ENCODE measurements at regions not wholly inside any gene's neighbourhood (a gene's known extent, or its start where the extent isn't known, plus 50 kb on each side); places are given as distances from the start of the nearest gene placed in this dataset.

DNA sequence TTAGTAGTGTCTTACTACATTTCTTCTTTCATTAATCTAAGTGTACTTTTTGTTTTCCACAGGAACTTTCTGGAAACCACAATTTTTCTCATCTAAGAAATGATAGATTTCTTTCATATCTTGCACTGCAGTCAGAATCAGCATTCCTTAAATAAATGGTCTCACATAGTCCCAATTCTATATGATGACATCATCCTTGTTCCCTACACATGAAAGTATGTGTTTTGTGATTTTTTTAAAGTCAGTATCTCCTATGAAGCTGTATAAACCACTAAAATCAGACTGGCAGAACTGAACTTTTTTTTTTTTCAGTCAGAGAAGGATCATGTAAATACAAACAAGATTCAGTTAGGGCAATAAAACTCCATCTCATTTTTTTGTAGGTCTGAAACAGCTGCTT, 742.6 kb upstream of the CXADR start:
- H3K9me3 ChIP-seq = no peaks in the 10 kb centered on the region
- H3K27me3 Mint-ChIP-seq (ENCODE audit: insufficient read depth, unreplicated experiment) = peaks cover 14% of the 10 kb centered on the region
- ChIA-PET POLR2A (no interaction called here), CTCF (no interaction called here)
- TF ChIP-seq CTCF (IDR thresholded peaks at IDR 0.05; ENCODE audit: insufficient read depth in 1 of 2, low read depth in 1 of 2, low read length in 1 of 2, severe bottlenecking in 1 of 2, unreplicated experiment in 1 of 2) = no peak
- H3K4me1 Mint-ChIP-seq (ENCODE audit: low read depth, unreplicated experiment) = no peaks in the 10 kb centered on the region
- no peaks in the 10 kb centered on the region for H3K9me3 Mint-ChIP-seq (ENCODE audit: unreplicated experiment)
- intact Hi-C loops (cut with micrococcal nuclease; ENCODE audit: unreplicated experiment) = no loop called here
- no peak for DNase-seq
- no peaks in the 10 kb centered on the region for H3K27me3 ChIP-seq (replicated peaks; ENCODE audit: control insufficient read depth, insufficient read depth, low read length)
- H3K4me3 ChIP-seq (ENCODE audit: low read depth, low read length) = no peak overlapping the region
- BruUV-seq (replicated peaks) = no TSS peak
- H3K4me3 Mint-ChIP-seq (ENCODE audit: unreplicated experiment) = no peak overlapping the region
- no peaks in the 10 kb centered on the region for H3K4me1 ChIP-seq
- H3K36me3 ChIP-seq (ENCODE audit: control insufficient read depth, insufficient read depth, low read length) = no peaks in the 10 kb centered on the region
- no peak overlapping the region for H3K27ac Mint-ChIP-seq (ENCODE audit: unreplicated experiment)
- H3K36me3 Mint-ChIP-seq (ENCODE audit: insufficient read depth, unreplicated experiment) = no peaks in the 10 kb centered on the region

- H3K4me3 ChIP-seq (ENCODE audit: low read depth, low read length) = no peak overlapping the region
- POLR2A ChIA-PET = no interaction called here
- no peaks in the 10 kb centered on the region for H3K4me1 Mint-ChIP-seq (ENCODE audit: low read depth, unreplicated experiment)
- H3K27me3 Mint-ChIP-seq (ENCODE audit: insufficient read depth, unreplicated experiment) = peaks cover 9% of the 10 kb centered on the region
- intact Hi-C loops (cut with micrococcal nuclease; ENCODE audit: unreplicated experiment) = no loop called here
- TF ChIP-seq CTCF (IDR thresholded peaks at IDR 0.05; ENCODE audit: insufficient read depth in 1 of 2, low read depth in 1 of 2, low read length in 1 of 2, severe bottlenecking in 1 of 2, unreplicated experiment in 1 of 2) = no peak
- BruUV-seq (replicated peaks) = no TSS peak
- no peak overlapping the region for H3K4me3 Mint-ChIP-seq (ENCODE audit: unreplicated experiment)
- CTCF ChIA-PET = no interaction called here
- H3K27ac Mint-ChIP-seq (ENCODE audit: unreplicated experiment) = no peak overlapping the region
- no peaks in the 10 kb centered on the region for H3K27me3 ChIP-seq (replicated peaks; ENCODE audit: control insufficient read depth, insufficient read depth, low read length)
- no peaks in the 10 kb centered on the region for H3K36me3 Mint-ChIP-seq (ENCODE audit: insufficient read depth, unreplicated experiment)
- H3K9me3 Mint-ChIP-seq (ENCODE audit: unreplicated experiment) = no peaks in the 10 kb centered on the region
- DNase-seq = no peak
- H3K36me3 ChIP-seq (ENCODE audit: control insufficient read depth, insufficient read depth, low read length) = no peaks in the 10 kb centered on the region
- H3K9me3 ChIP-seq = no peaks in the 10 kb centered on the region
- no peaks in the 10 kb centered on the region for H3K4me1 ChIP-seq
These were observed 739.6 kb upstream of the CXADR start for GRCh38 chr21:16773206-16773605.

DNA sequence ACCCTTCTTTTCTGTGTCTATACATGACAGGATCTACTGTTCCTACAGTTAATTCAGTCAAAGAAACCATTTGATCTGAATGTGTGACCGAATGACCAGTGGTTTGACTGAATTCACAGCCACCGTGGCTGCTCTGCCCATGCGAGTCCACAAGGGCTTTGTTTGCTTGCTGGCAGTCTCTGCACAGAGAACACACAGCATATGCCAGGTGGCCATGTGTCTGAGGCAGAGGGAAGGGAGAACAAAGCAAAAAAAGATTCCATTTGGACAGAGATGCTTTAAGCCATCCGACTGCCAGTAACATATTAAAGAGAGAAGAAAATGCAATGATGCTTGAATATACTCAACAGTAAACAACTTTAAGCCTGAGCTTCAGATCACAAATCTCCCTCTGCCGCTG, 737.8 kb upstream of the CXADR start:
- no peak overlapping the region for H3K27ac Mint-ChIP-seq (ENCODE audit: unreplicated experiment)
- H3K9me3 Mint-ChIP-seq (ENCODE audit: unreplicated experiment) = no peaks in the 10 kb centered on the region
- Histone ChIP-seq H3K9me3 (no peaks in the 10 kb centered on the region), H3K27me3 (replicated peaks; ENCODE audit: control insufficient read depth, insufficient read depth, low read length) (no peaks in the 10 kb centered on the region), H3K36me3 (ENCODE audit: control insufficient read depth, insufficient read depth, low read length) (no peaks in the 10 kb centered on the region), H3K4me3 (ENCODE audit: low read depth, low read length) (no peak overlapping the region), H3K4me1 (no peaks in the 10 kb centered on the region)
- ChIA-PET POLR2A (no interaction called here), CTCF (no interaction called here)
- H3K4me3 Mint-ChIP-seq (ENCODE audit: unreplicated experiment) = no peak overlapping the region
- no TSS peak for BruUV-seq (replicated peaks)
- DNase-seq = no peak
- H3K36me3 Mint-ChIP-seq (ENCODE audit: insufficient read depth, unreplicated experiment) = no peaks in the 10 kb centered on the region
- no peak for TF ChIP-seq CTCF (IDR thresholded peaks at IDR 0.05; ENCODE audit: insufficient read depth in 1 of 2, low read depth in 1 of 2, low read length in 1 of 2, severe bottlenecking in 1 of 2, unreplicated experiment in 1 of 2)
- intact Hi-C loops (cut with micrococcal nuclease; ENCODE audit: unreplicated experiment) = no loop called here
- H3K27me3 Mint-ChIP-seq (ENCODE audit: insufficient read depth, unreplicated experiment) = peaks cover 12% of the 10 kb centered on the region
- no peaks in the 10 kb centered on the region for H3K4me1 Mint-ChIP-seq (ENCODE audit: low read depth, unreplicated experiment)
